Activated T-cell treated with anti-CD3 and anti-CD28 coated beads, Interleukin-2, amount 50 U/mL, for 4 hours (primary cell): ENCODE measurements at regions not wholly inside any gene's neighbourhood (a gene's known extent, or its start where the extent isn't known, plus 50 kb on each side); places are given as distances from the start of the nearest gene placed in this dataset.

ENCODE experiments used
- ATAC-seq, 2 donors: fragments of 200-7000 bp; cut with Tn5 transposase; one replicate each; pipeline ENCODE4 v1.10.0; 2021
- DNase-seq: peaks from one replicate; pipeline ENCODE4 v3.0.0-alpha.2; 2020
- H3K27me3 Mint-ChIP-seq: one replicate; pipeline ENCODE4 v1.8.0; 2021; ENCODE audit warnings: low read depth, mixed read lengths
- H3K36me3 Mint-ChIP-seq: one replicate; pipeline ENCODE4 v1.8.0; 2022; ENCODE audit warnings: mixed read lengths; ENCODE audit not compliant: insufficient read depth
- H3K4me1 Mint-ChIP-seq: one replicate; pipeline ENCODE4 v1.8.0; 2021; ENCODE audit warnings: low read depth, mixed read lengths
- H3K4me3 Mint-ChIP-seq: one replicate; pipeline ENCODE4 v1.8.0; 2021; ENCODE audit warnings: mild to moderate bottlenecking, moderate library complexity, mixed read lengths
- H3K9me3 Mint-ChIP-seq: one replicate; pipeline ENCODE4 v1.8.0; 2021; ENCODE audit warnings: mixed read lengths

GRCh38 chr13:106351251-106351650, 184.2 kb downstream of the EFNB2 start:
- ATAC-seq = no peak
- no peaks in the 10 kb centered on the region for H3K36me3 Mint-ChIP-seq
- no peak for DNase-seq

GRCh38 chr13:106350208-106350607, 185.3 kb downstream of the EFNB2 start:
- ATAC-seq (no peak), DNase-seq (no peak)
- Mint-ChIP-seq H3K27me3 (peaks cover 29% of the 10 kb centered on the region), H3K9me3 (no peaks in the 10 kb centered on the region), H3K36me3 (no peaks in the 10 kb centered on the region), H3K4me3 (no peak overlapping the region), H3K4me1 (no peaks in the 10 kb centered on the region)

More at GRCh38 chr13:106351251-106351650, 184.2 kb downstream of the EFNB2 start:
- Mint-ChIP-seq H3K9me3 (no peaks in the 10 kb centered on the region), H3K4me3 (no peak overlapping the region), H3K27me3 (peaks cover 29% of the 10 kb centered on the region), H3K4me1 (no peaks in the 10 kb centered on the region)

GRCh38 chr13:106349080-106349931, 186.2 kb downstream of the EFNB2 start:
- peaks cover 29% of the 10 kb centered on the region for H3K27me3 Mint-ChIP-seq
- H3K36me3 Mint-ChIP-seq = no peaks in the 10 kb centered on the region
- H3K9me3 Mint-ChIP-seq = no peaks in the 10 kb centered on the region
- ATAC-seq = no peak
- H3K4me3 Mint-ChIP-seq = no peak overlapping the region
- no peak for DNase-seq
- no peaks in the 10 kb centered on the region for H3K4me1 Mint-ChIP-seq

- no peak for ATAC-seq
- no peaks in the 10 kb centered on the region for H3K9me3 Mint-ChIP-seq
- DNase-seq = no peak
- H3K27me3 Mint-ChIP-seq = peaks cover 29% of the 10 kb centered on the region
- H3K4me1 Mint-ChIP-seq = no peaks in the 10 kb centered on the region
- no peaks in the 10 kb centered on the region for H3K36me3 Mint-ChIP-seq
- H3K4me3 Mint-ChIP-seq = no peak overlapping the region
These were observed 187.2 kb downstream of the EFNB2 start for GRCh38 chr13:106348075-106348840.

- DNase-seq (no peak), ATAC-seq (no peak)
- no peak overlapping the region for H3K4me3 Mint-ChIP-seq
- no peaks in the 10 kb centered on the region for H3K36me3 Mint-ChIP-seq
- no peaks in the 10 kb centered on the region for H3K4me1 Mint-ChIP-seq
- H3K9me3 Mint-ChIP-seq = peaks cover 12% of the 10 kb centered on the region
- peaks cover 14% of the 10 kb centered on the region for H3K27me3 Mint-ChIP-seq
These were observed 191.1 kb downstream of the EFNB2 start for GRCh38 chr13:106344342-106344741.

GRCh38 chr13:106343836-106344235, 191.6 kb downstream of the EFNB2 start:
- DNase-seq (no peak), ATAC-seq (no peak)
- no peaks in the 10 kb centered on the region for H3K36me3 Mint-ChIP-seq
- no peaks in the 10 kb centered on the region for H3K4me1 Mint-ChIP-seq
- H3K9me3 Mint-ChIP-seq = peaks cover 15% of the 10 kb centered on the region
- no peak overlapping the region for H3K4me3 Mint-ChIP-seq
- H3K27me3 Mint-ChIP-seq = peaks cover 9% of the 10 kb centered on the region

- DNase-seq = no peak
- peaks cover 18% of the 10 kb centered on the region for H3K9me3 Mint-ChIP-seq
- H3K4me3 Mint-ChIP-seq = no peak overlapping the region
- no peaks in the 10 kb centered on the region for H3K4me1 Mint-ChIP-seq
- ATAC-seq = no peak
- H3K36me3 Mint-ChIP-seq = no peaks in the 10 kb centered on the region
- H3K27me3 Mint-ChIP-seq = peaks cover 2% of the 10 kb centered on the region
These were observed 195.2 kb downstream of the EFNB2 start for GRCh38 chr13:106340249-106340648.

- ATAC-seq (no peak), DNase-seq (no peak)
- H3K27me3 Mint-ChIP-seq = peaks cover 2% of the 10 kb centered on the region
- H3K36me3 Mint-ChIP-seq = no peaks in the 10 kb centered on the region
- peaks cover 18% of the 10 kb centered on the region for H3K9me3 Mint-ChIP-seq
- no peak overlapping the region for H3K4me3 Mint-ChIP-seq
- no peaks in the 10 kb centered on the region for H3K4me1 Mint-ChIP-seq
These were observed 198.2 kb downstream of the EFNB2 start for GRCh38 chr13:106337096-106337850.

- Mint-ChIP-seq H3K9me3 (peaks cover 18% of the 10 kb centered on the region), H3K4me3 (no peak overlapping the region), H3K4me1 (no peaks in the 10 kb centered on the region), H3K27me3 (peaks cover 2% of the 10 kb centered on the region), H3K36me3 (no peaks in the 10 kb centered on the region)
- no peak for ATAC-seq
- no peak for DNase-seq
These were observed 198.8 kb downstream of the EFNB2 start for GRCh38 chr13:106336668-106337067.

GRCh38 chr13:106332621-106333020, 202.8 kb downstream of the EFNB2 start:
- DNase-seq (no peak), ATAC-seq (no peak)
- no peaks in the 10 kb centered on the region for H3K4me1 Mint-ChIP-seq
- no peaks in the 10 kb centered on the region for H3K9me3 Mint-ChIP-seq
- H3K36me3 Mint-ChIP-seq = no peaks in the 10 kb centered on the region
- H3K27me3 Mint-ChIP-seq = peaks cover 6% of the 10 kb centered on the region
- H3K4me3 Mint-ChIP-seq = no peak overlapping the region

GRCh38 chr13:106331116-106331515, 204.3 kb downstream of the EFNB2 start:
- no peak for ATAC-seq
- H3K36me3 Mint-ChIP-seq = no peaks in the 10 kb centered on the region
- no peak for DNase-seq
- H3K27me3 Mint-ChIP-seq = peaks cover 6% of the 10 kb centered on the region
- H3K4me3 Mint-ChIP-seq = no peak overlapping the region
- no peaks in the 10 kb centered on the region for H3K9me3 Mint-ChIP-seq
- H3K4me1 Mint-ChIP-seq = no peaks in the 10 kb centered on the region

GRCh38 chr13:106329941-106330340, 205.5 kb downstream of the EFNB2 start:
- DNase-seq (no peak), ATAC-seq (no peak)
- H3K9me3 Mint-ChIP-seq = no peaks in the 10 kb centered on the region
- H3K4me1 Mint-ChIP-seq = no peaks in the 10 kb centered on the region
- H3K36me3 Mint-ChIP-seq = no peaks in the 10 kb centered on the region
- peaks cover 6% of the 10 kb centered on the region for H3K27me3 Mint-ChIP-seq
- H3K4me3 Mint-ChIP-seq = no peak overlapping the region

GRCh38 chr13:106326751-106327150, 208.7 kb downstream of the EFNB2 start:
- DNase-seq (no peak), ATAC-seq (no peak)
- Mint-ChIP-seq H3K36me3 (no peaks in the 10 kb centered on the region), H3K9me3 (peaks cover 16% of the 10 kb centered on the region), H3K4me3 (no peak overlapping the region), H3K4me1 (no peaks in the 10 kb centered on the region), H3K27me3 (peaks cover 6% of the 10 kb centered on the region)

GRCh38 chr13:106324444-106324843, 211.0 kb downstream of the EFNB2 start:
- Mint-ChIP-seq H3K4me3 (no peak overlapping the region), H3K9me3 (peaks cover 17% of the 10 kb centered on the region), H3K36me3 (no peaks in the 10 kb centered on the region), H3K27me3 (peaks cover 6% of the 10 kb centered on the region), H3K4me1 (no peaks in the 10 kb centered on the region)
- DNase-seq = no peak
- no peak for ATAC-seq
